Thyroid gland (tissue), 4 donors: ENCODE measurements at regions not wholly inside any gene's neighbourhood (a gene's known extent, or its start where the extent isn't known, plus 50 kb on each side); places are given as distances from the start of the nearest gene placed in this dataset.

Experiments
- DNase-seq, 2 donors: peaks; one replicate each; pipeline ENCODE4 v3.0.0-alpha.2; 2019
- H3K27ac ChIP-seq, 3 donors: fragments of 200-600 bp; sonication (generic); 1 replicate in 2 of 3; 2 replicates in 1 of 3; pipeline ENCODE4 v1.5.1; 2016 to 2019; ENCODE audit warnings: mild to moderate bottlenecking in 1 of 3, moderate library complexity in 1 of 3
- H3K27me3 ChIP-seq: fragments of 200-600 bp; sonication (generic); one replicate; pipeline ENCODE4 v1.5.1; 2019
- H3K36me3 ChIP-seq, 2 donors: fragments of 200-600 bp; sonication (generic); one replicate each; pipeline ENCODE4 v1.5.1; 2016 to 2019
- H3K4me1 ChIP-seq, 2 donors: fragments of 200-600 bp; sonication (generic); one replicate each; pipeline ENCODE4 v1.5.1; 2017 to 2019
- H3K4me3 ChIP-seq, 3 donors: fragments of 200-600 bp; sonication (generic); replicated peaks in 1 of 3; 1 replicate in 2 of 3; 2 replicates in 1 of 3; pipeline ENCODE4 v1.5.1; 2016; ENCODE audit warnings: mild to moderate bottlenecking in 1 of 3
- H3K9me3 ChIP-seq: fragments of 200-600 bp; sonication (generic); one replicate; pipeline ENCODE4 v1.5.1; 2017
- CTCF ChIP-seq, 6 experiments: fragments of 200-600 bp in 3 of 6; fragments of 450-650 bp in 3 of 6; sonication (generic) in 3 of 6; IDR thresholded peaks; one replicate each; pipeline ENCODE4 v1.5.1; 2016 to 2019; ENCODE audit warnings: antibody characterized with exemption in 6 of 6, mild to moderate bottlenecking in 2 of 6, inconsistent platforms in 1 of 6, moderate library complexity in 1 of 6
- POLR2A ChIP-seq, 2 donors: fragments of 450-650 bp; IDR thresholded peaks; one replicate each; pipeline ENCODE4 v1.6.1; 2017; ENCODE audit warnings: antibody characterized with exemption in 2 of 2, mild to moderate bottlenecking in 2 of 2, moderate library complexity in 1 of 2
- WGBS, 2 donors: methylation state at CpG; one replicate each; pipeline ENCODE4 v1.1.5; 2017; 5-methylcytosine and 5-hydroxymethylcytosine counted together
- intact Hi-C: fragments of 100-400 bp; cut with DNase I; formaldehyde crosslinking; loops from one replicate; pipeline ENCODE4 v1.15.1; 2023

DNA sequence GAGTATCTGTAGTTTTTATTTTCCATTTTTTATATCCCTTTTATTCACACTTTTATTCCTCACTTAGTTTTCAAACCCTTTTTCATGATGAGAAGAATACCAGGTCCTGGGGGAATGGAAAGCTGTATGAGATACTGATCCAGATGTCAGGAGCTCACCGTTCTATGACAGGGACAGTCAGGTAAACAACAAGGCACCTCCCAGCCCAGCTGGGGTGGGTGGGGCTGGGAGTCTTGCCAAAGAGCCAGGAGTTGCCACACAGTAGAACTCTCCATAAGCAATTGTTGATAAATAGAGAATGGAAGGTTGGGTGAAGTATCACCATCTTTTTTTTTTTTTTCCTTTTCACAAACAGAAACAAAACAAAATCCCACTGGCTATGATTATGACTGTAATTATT is 225.8 kb downstream of the NSG2 start:
- no peak for DNase-seq
- Histone ChIP-seq H3K36me3 (no peaks in the 10 kb centered on the region), H3K27me3 (no peaks in the 10 kb centered on the region), H3K27ac (no peak overlapping the region), H3K9me3 (no peaks in the 10 kb centered on the region), H3K4me3 (no peak overlapping the region), H3K4me1 (no peaks in the 10 kb centered on the region)
- 30 to 34% methylated on average over 1 of the region's 1 CpG for WGBS, 2 donors
- TF ChIP-seq POLR2A (IDR thresholded peaks at IDR 0.05): no peak
- TF ChIP-seq CTCF (IDR thresholded peaks at IDR 0.05): no peak
- intact Hi-C loops: no loop called here

GRCh38 chr5:174272671-174273070 is 227.2 kb downstream of the NSG2 start:
- no peaks in the 10 kb centered on the region for H3K27me3 ChIP-seq
- intact Hi-C loops: no loop called here
- no peaks in the 10 kb centered on the region for H3K9me3 ChIP-seq
- 85 to 92% methylated on average over 2 of the region's 2 CpGs for WGBS, 2 donors
- H3K36me3 ChIP-seq: no peaks in the 10 kb centered on the region
- no peak for DNase-seq
- no peaks in the 10 kb centered on the region for H3K4me1 ChIP-seq
- no peak overlapping the region for H3K4me3 ChIP-seq
- H3K27ac ChIP-seq: no peak overlapping the region
- no peak for TF ChIP-seq CTCF (IDR thresholded peaks at IDR 0.05)
- no peak for TF ChIP-seq POLR2A (IDR thresholded peaks at IDR 0.05)

GRCh38 chr5:174273325-174273724 is 227.8 kb downstream of the NSG2 start:
- no peaks in the 10 kb centered on the region for H3K9me3 ChIP-seq
- H3K27ac ChIP-seq: no peak overlapping the region
- 65 to 68% methylated on average over 4 of the region's 4 CpGs for WGBS, 2 donors
- H3K27me3 ChIP-seq: no peaks in the 10 kb centered on the region
- no peaks in the 10 kb centered on the region for H3K4me1 ChIP-seq
- no peak for TF ChIP-seq POLR2A (IDR thresholded peaks at IDR 0.05)
- no peak for TF ChIP-seq CTCF (IDR thresholded peaks at IDR 0.05)
- no peak for DNase-seq
- no peaks in the 10 kb centered on the region for H3K36me3 ChIP-seq
- intact Hi-C loops: no loop called here
- H3K4me3 ChIP-seq: no peak overlapping the region

DNA sequence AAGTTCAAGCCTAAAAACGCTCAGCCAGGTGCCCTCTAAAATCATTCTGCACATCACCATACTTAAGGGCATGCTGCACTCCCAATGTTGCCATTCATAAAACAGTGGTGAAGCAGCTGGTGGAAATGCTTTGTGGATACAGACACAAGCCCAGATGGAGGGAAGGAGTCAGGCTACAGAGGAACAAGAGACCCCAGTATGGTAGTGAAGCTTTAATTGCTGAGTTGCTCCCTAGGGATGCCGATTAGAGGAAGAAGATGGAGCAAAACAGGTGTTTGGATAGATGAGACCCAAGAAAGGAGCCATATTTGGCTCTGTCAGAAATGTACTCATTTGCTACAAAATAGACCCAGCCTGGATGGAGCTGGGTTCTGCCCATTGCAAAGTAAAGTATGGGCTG is 230.5 kb downstream of the NSG2 start:
- DNase-seq: no peak

More for the DNA sequence above, 230.5 kb downstream of the NSG2 start:
- intact Hi-C loops: no loop called here
- no peak for TF ChIP-seq CTCF (IDR thresholded peaks at IDR 0.05)
- no peak for TF ChIP-seq POLR2A (IDR thresholded peaks at IDR 0.05)
- WGBS, 2 donors: 51 to 80% methylated on average over 2 of the region's 2 CpGs
- Histone ChIP-seq H3K4me3 (no peak overlapping the region), H3K36me3 (no peaks in the 10 kb centered on the region), H3K27me3 (no peaks in the 10 kb centered on the region), H3K9me3 (no peaks in the 10 kb centered on the region), H3K27ac (no peak overlapping the region), H3K4me1 (no peaks in the 10 kb centered on the region)
